ENCODE measurements at regions not wholly inside any gene's neighbourhood (a gene's known extent, or its start where the extent isn't known, plus 50 kb on each side); places are given as distances from the start of the nearest gene placed in this dataset.

GRCh38 chr9:118163751-118164150 lies 459.5 kb downstream of the TLR4 start:
- TF ChIP-seq CTCF (IDR thresholded peaks at IDR 0.05; ENCODE audit: insufficient read depth in 1 of 2, low read depth in 1 of 2, low read length in 1 of 2, severe bottlenecking in 1 of 2, unreplicated experiment in 1 of 2), result no peak
- H3K36me3 Mint-ChIP-seq (ENCODE audit: insufficient read depth, unreplicated experiment), result no peaks in the 10 kb centered on the region
- Histone ChIP-seq H3K36me3 (ENCODE audit: control insufficient read depth, insufficient read depth, low read length) (no peaks in the 10 kb centered on the region), H3K9me3 (no peaks in the 10 kb centered on the region), H3K4me1 (no peaks in the 10 kb centered on the region), H3K27me3 (replicated peaks; ENCODE audit: control insufficient read depth, insufficient read depth, low read length) (no peaks in the 10 kb centered on the region), H3K4me3 (ENCODE audit: low read depth, low read length) (no peak overlapping the region)
- H3K9me3 Mint-ChIP-seq (ENCODE audit: unreplicated experiment), result no peaks in the 10 kb centered on the region
- BruUV-seq (replicated peaks), result no TSS peak
- intact Hi-C loops (cut with micrococcal nuclease; ENCODE audit: unreplicated experiment), result no loop called here
- H3K27me3 Mint-ChIP-seq (ENCODE audit: insufficient read depth, unreplicated experiment), result peaks cover 10% of the 10 kb centered on the region
- CTCF ChIA-PET, result no interaction called here
- no peak overlapping the region for H3K4me3 Mint-ChIP-seq (ENCODE audit: unreplicated experiment)
- H3K27ac Mint-ChIP-seq (ENCODE audit: unreplicated experiment), result no peak overlapping the region
- POLR2A ChIA-PET, result no interaction called here
- H3K4me1 Mint-ChIP-seq (ENCODE audit: low read depth, unreplicated experiment), result no peaks in the 10 kb centered on the region
- no peak for DNase-seq

- CTCF ChIA-PET, result no interaction called here
- H3K27me3 Mint-ChIP-seq (ENCODE audit: insufficient read depth, unreplicated experiment), result peaks cover 10% of the 10 kb centered on the region
- no peaks in the 10 kb centered on the region for H3K4me1 Mint-ChIP-seq (ENCODE audit: low read depth, unreplicated experiment)
- POLR2A ChIA-PET, result no interaction called here
- no peaks in the 10 kb centered on the region for H3K36me3 Mint-ChIP-seq (ENCODE audit: insufficient read depth, unreplicated experiment)
- Histone ChIP-seq H3K27me3 (replicated peaks; ENCODE audit: control insufficient read depth, insufficient read depth, low read length) (no peaks in the 10 kb centered on the region), H3K9me3 (no peaks in the 10 kb centered on the region), H3K4me1 (no peaks in the 10 kb centered on the region), H3K4me3 (ENCODE audit: low read depth, low read length) (no peak overlapping the region), H3K36me3 (ENCODE audit: control insufficient read depth, insufficient read depth, low read length) (no peaks in the 10 kb centered on the region)
- no peak for DNase-seq
- intact Hi-C loops (cut with micrococcal nuclease; ENCODE audit: unreplicated experiment), result no loop called here
- no peak overlapping the region for H3K27ac Mint-ChIP-seq (ENCODE audit: unreplicated experiment)
- no peaks in the 10 kb centered on the region for H3K9me3 Mint-ChIP-seq (ENCODE audit: unreplicated experiment)
- BruUV-seq (replicated peaks), result no TSS peak
- no peak overlapping the region for H3K4me3 Mint-ChIP-seq (ENCODE audit: unreplicated experiment)
- no peak for TF ChIP-seq CTCF (IDR thresholded peaks at IDR 0.05; ENCODE audit: insufficient read depth in 1 of 2, low read depth in 1 of 2, low read length in 1 of 2, severe bottlenecking in 1 of 2, unreplicated experiment in 1 of 2)
Observed at GRCh38 chr9:118165451-118165850, 461.2 kb downstream of the TLR4 start.

GRCh38 chr9:118170032-118170955 lies 466.1 kb downstream of the TLR4 start:
- intact Hi-C loops (cut with micrococcal nuclease; ENCODE audit: unreplicated experiment), result loop anchor here (1.0 to 5.0 kb wide), 3 partner anchors 107 to 1197 kb away; partner anchors contain the start of gene BRINP1
- Histone ChIP-seq H3K36me3 (ENCODE audit: control insufficient read depth, insufficient read depth, low read length) (no peaks in the 10 kb centered on the region), H3K9me3 (no peaks in the 10 kb centered on the region), H3K27me3 (replicated peaks; ENCODE audit: control insufficient read depth, insufficient read depth, low read length) (no peaks in the 10 kb centered on the region), H3K4me3 (ENCODE audit: low read depth, low read length) (no peak overlapping the region), H3K4me1 (no peaks in the 10 kb centered on the region)
- ChIA-PET CTCF (interaction anchor here (0.5 kb wide), 1 partner anchor 59 kb away, joined by 4 read pairs; no protein-coding TSS in a partner anchor), POLR2A (no interaction called here)
- Mint-ChIP-seq H3K9me3 (ENCODE audit: unreplicated experiment) (no peaks in the 10 kb centered on the region), H3K4me1 (ENCODE audit: low read depth, unreplicated experiment) (no peaks in the 10 kb centered on the region), H3K36me3 (ENCODE audit: insufficient read depth, unreplicated experiment) (no peaks in the 10 kb centered on the region), H3K27me3 (ENCODE audit: insufficient read depth, unreplicated experiment) (peaks cover 3% of the 10 kb centered on the region), H3K27ac (ENCODE audit: unreplicated experiment) (no peak overlapping the region), H3K4me3 (ENCODE audit: unreplicated experiment) (no peak overlapping the region)
- TF ChIP-seq CTCF (IDR thresholded peaks at IDR 0.05; ENCODE audit: insufficient read depth in 1 of 2, low read depth in 1 of 2, low read length in 1 of 2, severe bottlenecking in 1 of 2, unreplicated experiment in 1 of 2), result peak; percentile 67 to 76
- no TSS peak for BruUV-seq (replicated peaks)
- DNase-seq, result peak; percentile 51 to 58

Data from Caco-2 (cell line).